ENCODE measurements at regions not wholly inside any gene's neighbourhood (a gene's known extent, or its start where the extent isn't known, plus 50 kb on each side); places are given as distances from the start of the nearest gene placed in this dataset.

DNA sequence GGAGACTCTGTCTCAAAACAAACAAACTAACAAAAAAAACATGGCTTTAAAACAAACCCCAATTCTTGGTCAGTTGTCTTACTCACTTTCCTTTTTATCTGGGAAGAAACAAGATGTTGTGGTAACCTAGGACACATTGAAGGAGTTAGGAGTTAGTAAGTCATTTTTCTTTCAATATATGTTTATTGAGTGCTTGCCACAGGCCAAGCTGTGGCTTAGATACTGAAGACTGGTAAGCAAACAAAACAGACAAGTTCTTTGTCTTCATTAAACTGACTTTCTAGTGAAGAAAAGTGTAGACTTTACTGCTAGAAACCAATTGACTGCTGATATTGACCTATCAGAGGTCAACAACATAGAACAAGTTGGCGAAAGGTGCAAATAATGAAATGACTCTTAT is 1228.3 kb upstream of the FAM98A start (continued):
- no peak for TF ChIP-seq CBX5 (IDR thresholded peaks at IDR 0.05; ENCODE audit: low read depth, low read length)

DNA sequence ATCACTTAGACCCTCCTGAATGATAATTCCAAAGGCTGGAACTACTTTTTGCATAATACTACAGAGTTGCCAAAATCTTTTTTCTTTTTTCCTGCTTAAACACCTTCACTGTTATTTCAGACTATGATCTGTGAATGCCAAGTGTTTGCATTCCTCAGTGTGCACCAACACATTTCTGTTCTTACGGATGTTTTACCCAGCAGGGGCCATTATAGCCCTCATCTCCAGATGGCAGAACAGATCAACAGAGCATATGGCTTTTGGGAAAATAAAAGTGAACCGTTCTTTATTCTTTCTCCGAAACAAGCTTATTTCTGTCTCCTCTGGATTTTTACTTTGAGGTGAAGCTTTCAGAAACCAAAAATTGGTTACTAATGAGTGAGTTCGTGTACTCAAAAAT is 1226.6 kb upstream of the FAM98A start:
- Histone ChIP-seq H4K5ac (ENCODE audit: insufficient read length, low read depth, low read length) (no peak overlapping the region), H3K18ac (ENCODE audit: extremely low read depth, low read length) (no peak overlapping the region), H3K27ac (ENCODE audit: low read depth, low read length) (no peak overlapping the region), H3K36me3 (ENCODE audit: control insufficient read depth in 2 of 4, insufficient read depth in 4 of 4, low read length in 3 of 4) (no peaks in the 10 kb centered on the region), H2BK15ac (ENCODE audit: low read length) (no peak overlapping the region), H4K8ac (ENCODE audit: extremely low read depth, insufficient read depth, low read length) (no peak overlapping the region), H3K9me3 (ENCODE audit: insufficient read depth in 2 of 2, low read depth in 1 of 2, low read length in 1 of 2) (no peaks in the 10 kb centered on the region), H3K27me3 (replicated peaks in 1 of 4; ENCODE audit: control insufficient read depth in 3 of 4, extremely low read depth in 1 of 4, insufficient read depth in 3 of 4, low read length in 3 of 4) (no peaks in the 10 kb centered on the region), H3K23me2 (ENCODE audit: low read depth, low read length) (no peaks in the 10 kb centered on the region), H3K4me2 (ENCODE audit: insufficient read depth in 1 of 2, low read depth in 2 of 2, low read length in 2 of 2) (no peak overlapping the region), H3K4me3 (ENCODE audit: extremely low read depth in 1 of 4, insufficient read depth in 2 of 4, low read depth in 3 of 4, low read length in 4 of 4) (no peak overlapping the region), H2BK12ac (ENCODE audit: low read depth, low read length) (no peak overlapping the region), H3K4me1 (replicated peaks in 1 of 4; ENCODE audit: control insufficient read depth in 3 of 4, insufficient read depth in 4 of 4, low read length in 3 of 4) (no peaks in the 10 kb centered on the region), H2BK120ac (replicated peaks; ENCODE audit: low read depth, low read length) (no peak overlapping the region), H3K56ac (replicated peaks; ENCODE audit: insufficient read length, low read depth, low read length) (no peak overlapping the region), H3K79me2 (ENCODE audit: control insufficient read depth in 1 of 2, insufficient read depth in 2 of 2, low read length in 2 of 2) (no peaks in the 10 kb centered on the region), H3K79me1 (ENCODE audit: low read depth, low read length) (no peaks in the 10 kb centered on the region), H4K91ac (replicated peaks; ENCODE audit: insufficient read length, low read length) (no peak overlapping the region), H3K14ac (ENCODE audit: insufficient read length) (no peak overlapping the region), H3K23ac (ENCODE audit: insufficient read length) (no peak overlapping the region), H2BK5ac (ENCODE audit: low read depth, low read length) (no peak overlapping the region), H3K4ac (replicated peaks; ENCODE audit: insufficient read length, low read depth, low read length) (no peak overlapping the region), H4K20me1 (replicated peaks in 1 of 2; ENCODE audit: control insufficient read depth in 1 of 2, insufficient read depth in 2 of 2, low read length in 2 of 2) (no peaks in the 10 kb centered on the region), H2BK20ac (ENCODE audit: low read length) (no peak overlapping the region), H2AFZ (ENCODE audit: low read length) (no peak overlapping the region), H2AK5ac (ENCODE audit: low read depth, low read length) (no peak overlapping the region), H3K9ac (replicated peaks in 1 of 4; ENCODE audit: extremely low read depth in 1 of 4, low read depth in 3 of 4, low read length in 3 of 4) (no peak overlapping the region)
- CTCF ChIA-PET (ENCODE audit: partially characterized antibody): interaction anchor here (0.7 kb wide), 1 partner anchor 21 kb away, joined by 3 read pairs; no protein-coding TSS in a partner anchor
- 96% methylated on average over 4 of the region's 4 CpGs; no CpG with 5 or more reads in 1 of the 2 experiments for WGBS, 2 experiments (ENCODE audit: extremely low coverage in 1 of 2, insufficient coverage in 1 of 2, insufficient read length in 1 of 2, insufficient replicate concordance in 2 of 2, low coverage in 1 of 2, low lambda C conversion rate in 2 of 2, missing lambda C conversion rate in 1 of 2)
- POLR2A ChIA-PET (ENCODE audit: partially characterized antibody): no interaction called here
- no peak for DNase-seq (ENCODE audit: low read depth in 1 of 2, low spot score in 2 of 2)
- no peak for FAIRE-seq
- no peak for TF ChIP-seq SRF (IDR thresholded peaks at IDR 0.05; ENCODE audit: low read depth, low read length)
- no peak for TF ChIP-seq KDM5A (IDR thresholded peaks at IDR 0.05; ENCODE audit: low read length)
- no peak for TF ChIP-seq POLR2A (IDR thresholded peaks at IDR 0.05; ENCODE audit: control extremely low read depth in 1 of 2, low read depth in 2 of 2, low read length in 2 of 2)
- TF ChIP-seq NRF1 (IDR thresholded peaks at IDR 0.05; ENCODE audit: low read depth, low read length): no peak
- TF ChIP-seq KDM4A (IDR thresholded peaks at IDR 0.05; ENCODE audit: low read depth, low read length, severe bottlenecking): no peak

All from H1 (cell line).